Ishikawa (cell line): ENCODE measurements at regions not wholly inside any gene's neighbourhood (a gene's known extent, or its start where the extent isn't known, plus 50 kb on each side); places are given as distances from the start of the nearest gene placed in this dataset.

Experiments used
- CEBPB ChIP-seq: IDR thresholded peaks from 2 replicates; pipeline ENCODE4 v1.6.1; 2012
- CREB1 ChIP-seq: IDR thresholded peaks from 2 replicates; pipeline ENCODE4 v1.6.1; 2012; ENCODE audit warnings: low read depth
- EGR1 ChIP-seq: IDR thresholded peaks from 2 replicates; pipeline ENCODE4 v1.6.1; 2012
- EP300 ChIP-seq: IDR thresholded peaks from 2 replicates; pipeline ENCODE4 v1.6.1; 2012; ENCODE audit warnings: borderline replicate concordance
- FOXM1 ChIP-seq: IDR thresholded peaks from 2 replicates; pipeline ENCODE4 v1.6.1; 2012; ENCODE audit warnings: low read depth, borderline replicate concordance
- MAX ChIP-seq: IDR thresholded peaks from 2 replicates; pipeline ENCODE4 v1.6.1; 2012
- NFIC ChIP-seq: IDR thresholded peaks from 2 replicates; pipeline ENCODE4 v1.6.1; 2012
- RAD21 ChIP-seq: IDR thresholded peaks from 2 replicates; pipeline ENCODE4 v1.6.1; 2012; ENCODE audit warnings: low read depth
- TAF1 ChIP-seq: IDR thresholded peaks from 2 replicates; pipeline ENCODE4 v1.6.1; 2012; ENCODE audit warnings: low read depth, mild to moderate bottlenecking
- TCF12 ChIP-seq: IDR thresholded peaks from 2 replicates; pipeline ENCODE4 v1.6.1; 2012; ENCODE audit warnings: low read depth
- TEAD4 ChIP-seq: IDR thresholded peaks from 2 replicates; pipeline ENCODE4 v1.6.1; 2012
- YY1 ChIP-seq: IDR thresholded peaks from 2 replicates; pipeline ENCODE4 v1.6.1; 2012; ENCODE audit warnings: low read depth
- ZBTB7A ChIP-seq: IDR thresholded peaks from 2 replicates; pipeline ENCODE4 v1.6.1; 2012; ENCODE audit warnings: low read depth
- TF ChIP-seq, protein P1 (sequence below): IDR thresholded peaks from 2 replicates; pipeline ENCODE4 v1.6.1; 2012
- TF ChIP-seq, protein P2 (sequence below): IDR thresholded peaks from 2 replicates; pipeline ENCODE4 v1.6.1; 2012; ENCODE audit warnings: low read depth, mild to moderate bottlenecking

- TF ChIP-seq RAD21 (no peak), TEAD4 (no peak), YY1 (no peak), MAX (no peak), CEBPB (no peak), NFIC (no peak), ZBTB7A (no peak), TCF12 (no peak), EP300 (no peak), EGR1 (no peak)
- TF ChIP-seq, protein P1, sequence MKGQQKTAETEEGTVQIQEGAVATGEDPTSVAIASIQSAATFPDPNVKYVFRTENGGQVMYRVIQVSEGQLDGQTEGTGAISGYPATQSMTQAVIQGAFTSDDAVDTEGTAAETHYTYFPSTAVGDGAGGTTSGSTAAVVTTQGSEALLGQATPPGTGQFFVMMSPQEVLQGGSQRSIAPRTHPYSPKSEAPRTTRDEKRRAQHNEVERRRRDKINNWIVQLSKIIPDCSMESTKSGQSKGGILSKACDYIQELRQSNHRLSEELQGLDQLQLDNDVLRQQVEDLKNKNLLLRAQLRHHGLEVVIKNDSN: no peak
- TF ChIP-seq, protein P2, sequence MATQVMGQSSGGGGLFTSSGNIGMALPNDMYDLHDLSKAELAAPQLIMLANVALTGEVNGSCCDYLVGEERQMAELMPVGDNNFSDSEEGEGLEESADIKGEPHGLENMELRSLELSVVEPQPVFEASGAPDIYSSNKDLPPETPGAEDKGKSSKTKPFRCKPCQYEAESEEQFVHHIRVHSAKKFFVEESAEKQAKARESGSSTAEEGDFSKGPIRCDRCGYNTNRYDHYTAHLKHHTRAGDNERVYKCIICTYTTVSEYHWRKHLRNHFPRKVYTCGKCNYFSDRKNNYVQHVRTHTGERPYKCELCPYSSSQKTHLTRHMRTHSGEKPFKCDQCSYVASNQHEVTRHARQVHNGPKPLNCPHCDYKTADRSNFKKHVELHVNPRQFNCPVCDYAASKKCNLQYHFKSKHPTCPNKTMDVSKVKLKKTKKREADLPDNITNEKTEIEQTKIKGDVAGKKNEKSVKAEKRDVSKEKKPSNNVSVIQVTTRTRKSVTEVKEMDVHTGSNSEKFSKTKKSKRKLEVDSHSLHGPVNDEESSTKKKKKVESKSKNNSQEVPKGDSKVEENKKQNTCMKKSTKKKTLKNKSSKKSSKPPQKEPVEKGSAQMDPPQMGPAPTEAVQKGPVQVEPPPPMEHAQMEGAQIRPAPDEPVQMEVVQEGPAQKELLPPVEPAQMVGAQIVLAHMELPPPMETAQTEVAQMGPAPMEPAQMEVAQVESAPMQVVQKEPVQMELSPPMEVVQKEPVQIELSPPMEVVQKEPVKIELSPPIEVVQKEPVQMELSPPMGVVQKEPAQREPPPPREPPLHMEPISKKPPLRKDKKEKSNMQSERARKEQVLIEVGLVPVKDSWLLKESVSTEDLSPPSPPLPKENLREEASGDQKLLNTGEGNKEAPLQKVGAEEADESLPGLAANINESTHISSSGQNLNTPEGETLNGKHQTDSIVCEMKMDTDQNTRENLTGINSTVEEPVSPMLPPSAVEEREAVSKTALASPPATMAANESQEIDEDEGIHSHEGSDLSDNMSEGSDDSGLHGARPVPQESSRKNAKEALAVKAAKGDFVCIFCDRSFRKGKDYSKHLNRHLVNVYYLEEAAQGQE: no peak
These were observed 424.6 kb downstream of the PABPC4L start for GRCh38 chr4:133776961-133777360.

GRCh38 chr4:133776503-133776902 lies 425.1 kb downstream of the PABPC4L start:
- TF ChIP-seq FOXM1 (no peak), TAF1 (no peak), EP300 (no peak), ZBTB7A (no peak), CREB1 (no peak), YY1 (no peak), TCF12 (no peak), RAD21 (no peak)
- TF ChIP-seq, protein P1: no peak

DNA sequence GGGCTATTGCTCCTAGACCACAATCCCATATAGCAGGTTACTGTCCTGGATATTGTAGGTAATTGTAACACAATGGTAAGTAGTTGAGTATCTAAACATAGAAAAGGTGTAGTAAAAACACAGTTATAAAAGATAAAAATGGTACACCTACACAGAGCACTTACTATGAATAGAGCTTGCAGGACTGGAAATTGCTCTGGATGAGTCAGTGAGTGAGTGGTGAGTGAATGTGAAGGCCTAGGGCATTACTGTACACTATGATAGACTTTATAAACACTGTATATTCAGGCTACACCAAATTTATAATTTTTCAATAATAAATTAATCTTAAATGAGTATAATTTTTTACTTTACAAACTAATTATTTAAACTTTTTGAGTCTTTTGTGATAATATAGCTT lies 425.7 kb downstream of the PABPC4L start:
- TF ChIP-seq FOXM1 (no peak), EGR1 (no peak), CREB1 (no peak), NFIC (no peak), TAF1 (no peak), YY1 (no peak), TCF12 (no peak), RAD21 (no peak), CEBPB (no peak), EP300 (no peak), TEAD4 (no peak), MAX (no peak)

DNA sequence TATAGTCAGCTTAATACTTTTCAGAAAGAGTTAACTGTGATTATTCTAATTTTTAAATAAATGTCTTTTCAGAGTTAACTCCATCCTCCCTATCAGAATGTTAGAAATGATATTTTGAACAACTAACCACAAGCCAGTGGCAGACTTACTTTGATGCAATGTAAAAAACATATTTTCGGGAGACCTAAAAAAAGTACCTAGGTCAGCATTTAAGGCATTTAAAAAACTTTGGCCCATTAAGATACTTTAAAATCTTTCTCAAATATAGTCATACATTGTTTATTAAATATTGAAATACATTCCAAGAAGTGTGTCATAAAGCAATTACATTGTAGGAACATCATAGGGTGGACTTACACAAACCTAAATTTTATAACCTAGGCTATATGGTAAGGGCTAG lies 426.1 kb downstream of the PABPC4L start:
- TF ChIP-seq NFIC: no peak

DNA sequence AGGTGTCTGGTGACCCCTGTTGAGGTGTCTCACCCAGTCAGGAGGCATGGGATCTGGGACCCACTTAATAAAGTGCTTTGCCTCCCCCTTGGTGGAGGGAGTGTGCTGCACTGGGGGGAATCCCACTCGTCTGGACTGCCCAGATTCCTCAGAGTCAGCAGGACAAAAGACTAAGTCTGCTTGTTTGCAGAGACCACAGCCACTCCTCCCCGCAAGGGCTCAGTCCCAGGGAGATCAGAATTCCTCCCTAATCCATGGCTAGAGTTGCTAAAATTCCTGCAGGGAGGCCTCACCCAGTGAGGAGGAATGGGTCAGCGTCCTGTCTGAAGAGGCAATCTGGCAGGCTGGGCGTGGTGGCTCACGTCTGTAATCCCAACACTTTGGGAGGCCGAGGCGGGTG lies 442.2 kb downstream of the PABPC4L start:
- TF ChIP-seq FOXM1: no peak
- TF ChIP-seq ZBTB7A: no peak
- TF ChIP-seq, protein P2: no peak
- TF ChIP-seq MAX: no peak
- no peak for TF ChIP-seq TEAD4
- TF ChIP-seq EP300: no peak
- TF ChIP-seq EGR1: no peak
- no peak for TF ChIP-seq CREB1
- TF ChIP-seq, protein P1: no peak
- no peak for TF ChIP-seq CEBPB
- no peak for TF ChIP-seq NFIC
- TF ChIP-seq TCF12: no peak
- TF ChIP-seq YY1: no peak
- no peak for TF ChIP-seq RAD21
- no peak for TF ChIP-seq TAF1

DNA sequence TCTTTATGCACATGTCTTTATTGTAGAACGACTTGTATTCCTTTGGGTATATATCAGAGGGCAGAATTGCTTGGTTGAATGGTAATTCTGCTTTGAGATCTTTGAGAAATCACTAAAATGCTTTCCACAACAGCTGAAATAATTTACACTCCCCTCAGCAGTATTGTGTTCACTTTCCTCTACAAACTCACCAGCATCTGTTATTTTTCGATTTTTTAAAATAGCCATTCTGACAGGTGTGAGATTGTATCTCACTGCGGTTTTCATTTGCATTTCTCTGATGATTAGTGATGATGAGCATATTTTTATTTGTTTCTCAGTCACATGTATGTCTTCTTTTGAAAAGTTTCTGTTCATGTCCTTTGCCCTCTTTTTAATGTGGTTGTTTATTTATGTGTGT lies 459.8 kb downstream of the PABPC4L start:
- TF ChIP-seq CEBPB: no peak
- no peak for TF ChIP-seq TEAD4
- TF ChIP-seq, protein P2: no peak
- no peak for TF ChIP-seq ZBTB7A
- no peak for TF ChIP-seq FOXM1
- TF ChIP-seq RAD21: no peak
- no peak for TF ChIP-seq EP300
- TF ChIP-seq MAX: no peak
- no peak for TF ChIP-seq EGR1
- no peak for TF ChIP-seq TAF1
- TF ChIP-seq, protein P1: no peak
- TF ChIP-seq TCF12: no peak
- TF ChIP-seq NFIC: no peak
- no peak for TF ChIP-seq CREB1
- TF ChIP-seq YY1: no peak
